GM23248 (cell line): ENCODE measurements at regions not wholly inside any gene's neighbourhood (a gene's known extent, or its start where the extent isn't known, plus 50 kb on each side); places are given as distances from the start of the nearest gene placed in this dataset. TPM values are rescaled to one million over a fixed set of nuclear protein-coding genes. Genes with fewer than 3 reads are reported as not detected.
A peak's percentile ranks its signal among the peaks of the same experiment; 100 is the strongest.
"Not testable (repeated sequence)": the region's sequence is repeated elsewhere in the genome, so short reads cannot be mapped to it uniquely, and the experiment has no call there.

Experiments used
- DNase-seq: peaks from one replicate; pipeline ENCODE4 v3.0.0-alpha.2; 2015
- H2AFZ ChIP-seq: fragments of 200-600 bp; sonication (generic); 2 replicates; pipeline ENCODE4 v1.6.1; 2016; ENCODE audit warnings: antibody characterized with exemption
- H3F3A ChIP-seq: fragments of 200-600 bp; sonication (generic); 2 replicates; pipeline ENCODE4 v1.6.1; 2016; ENCODE audit warnings: mild to moderate bottlenecking, antibody characterized with exemption, mixed run types; ENCODE audit not compliant: insufficient read depth
- H3K27ac ChIP-seq: fragments of 200-600 bp; sonication (generic); 2 replicates; pipeline ENCODE4 v1.5.1; 2016; ENCODE audit warnings: mild to moderate bottlenecking
- H3K27me3 ChIP-seq: fragments of 200-600 bp; sonication (generic); replicated peaks from 2 replicates; pipeline ENCODE4 v1.6.1; 2016; ENCODE audit warnings: mild to moderate bottlenecking; ENCODE audit not compliant: insufficient read depth
- H3K36me3 ChIP-seq: fragments of 200-600 bp; sonication (generic); 2 replicates; pipeline ENCODE4 v1.6.1; 2016; ENCODE audit warnings: low read depth, mild to moderate bottlenecking
- H3K4me1 ChIP-seq: fragments of 200-600 bp; sonication (generic); 2 replicates; pipeline ENCODE4 v1.6.1; 2016; ENCODE audit warnings: mild to moderate bottlenecking; ENCODE audit not compliant: insufficient read depth
- H3K4me2 ChIP-seq: fragments of 200-600 bp; sonication (generic); one replicate; pipeline ENCODE4 v1.6.1; 2016; ENCODE audit warnings: mild to moderate bottlenecking; ENCODE audit not compliant: unreplicated experiment
- H3K4me3 ChIP-seq: fragments of 200-600 bp; sonication (generic); 2 replicates; pipeline ENCODE4 v1.5.1; 2016; ENCODE audit warnings: mild to moderate bottlenecking
- H3K79me2 ChIP-seq: fragments of 200-600 bp; sonication (generic); 2 replicates; pipeline ENCODE4 v1.6.1; 2016; ENCODE audit warnings: mild to moderate bottlenecking; ENCODE audit not compliant: insufficient read depth
- H3K9ac ChIP-seq: fragments of 200-600 bp; sonication (generic); 2 replicates; pipeline ENCODE4 v1.6.1; 2016; ENCODE audit warnings: mild to moderate bottlenecking
- H3K9me2 ChIP-seq: fragments of 200-600 bp; sonication (generic); 2 replicates; pipeline ENCODE4 v1.6.1; 2016; ENCODE audit warnings: mixed run types, mild to moderate bottlenecking, moderate library complexity; ENCODE audit not compliant: insufficient read depth
- H3K9me3 ChIP-seq: fragments of 200-600 bp; sonication (generic); one replicate; pipeline ENCODE4 v1.6.1; 2017; ENCODE audit warnings: low read depth
- H4K20me1 ChIP-seq: fragments of 200-600 bp; sonication (generic); 2 replicates; pipeline ENCODE4 v1.6.0; 2016; ENCODE audit not compliant: insufficient read depth
- EZH2 ChIP-seq: fragments of 200-600 bp; sonication (generic); IDR thresholded peaks from 2 replicates; pipeline ENCODE4 v1.6.1; 2018; ENCODE audit warnings: antibody characterized with exemption, mild to moderate bottlenecking; ENCODE audit not compliant: insufficient read depth, poor library complexity, severe bottlenecking
- EZH2phosphoT487 ChIP-seq: fragments of 200-600 bp; sonication (generic); IDR thresholded peaks from 2 replicates; pipeline ENCODE4 v1.6.1; 2018; ENCODE audit warnings: antibody characterized with exemption, moderate library complexity, mild to moderate bottlenecking, low read depth; ENCODE audit not compliant: insufficient read depth
- WGBS, 2 experiments: methylation state at CpG; one replicate each; pipeline ENCODE4 v1.1.6; 2015 to 2017; ENCODE audit warnings: low lambda C conversion rate in 2 of 2, low coverage in 1 of 2; ENCODE audit errors: missing lambda C conversion rate in 2 of 2; 5-methylcytosine and 5-hydroxymethylcytosine counted together
- in situ Hi-C: fragments of 300-500 bp; cut with MboI; formaldehyde crosslinking; loops from 2 replicates; pipeline ENCODE4 v1.15.0; 2020
- microRNA counts: library from miRNA; unstranded; fragments of <30 nt; microRNA quantifications from one replicate; lab custom pipeline; 2016
- microRNA-seq: library from miRNA; unstranded; fragments of <30 nt; microRNA quantifications from one replicate; pipeline ENCODE4, GENCODE V29; 2016; ENCODE audit warnings: borderline number of aligned reads
- small RNA-seq: library from RNA; depleted of rRNA; stranded (forward); fragments of <200 nt; gene quantifications from one replicate; pipeline ENCODE3, GENCODE V24; 2014; ENCODE audit warnings: low read depth, low replicate concordance

- Histone ChIP-seq H3K9ac (no peak overlapping the region), H3K36me3 (no peaks in the 10 kb centered on the region), H3K9me2 (peaks cover 3% of the 10 kb centered on the region; the same call in 1 of the 2 replicates), H3F3A (no peaks in the 10 kb centered on the region), H3K4me2 (no peak overlapping the region), H3K79me2 (no peaks in the 10 kb centered on the region), H2AFZ (no peak overlapping the region), H3K27me3 (0 out of 2 replicates have a peak, but pooled peaks cover 4% of the 10 kb centered on the region), H3K4me3 (no peak overlapping the region), H4K20me1 (no peaks in the 10 kb centered on the region), H3K27ac (no peak overlapping the region), H3K4me1 (no peaks in the 10 kb centered on the region), H3K9me3 (no peaks in the 10 kb centered on the region)
- no peak for TF ChIP-seq EZH2phosphoT487
- TF ChIP-seq EZH2 = no peak
- DNase-seq = no peak
- in situ Hi-C loops = no loop called here
- 9 to 11% methylated on average over 2 of the region's 2 CpGs for WGBS, 2 experiments
Measured at GRCh38 chr6:106724848-106725247, 95.5 kb downstream of the QRSL1 start.

- Histone ChIP-seq H3K9ac (no peak overlapping the region), H3F3A (no peaks in the 10 kb centered on the region), H3K4me3 (no peak overlapping the region), H4K20me1 (no peaks in the 10 kb centered on the region), H3K36me3 (no peaks in the 10 kb centered on the region), H3K27me3 (0 out of 2 replicates have a peak, but pooled peaks cover 2% of the 10 kb centered on the region), H2AFZ (no peak overlapping the region), H3K27ac (no peak overlapping the region), H3K9me3 (no peaks in the 10 kb centered on the region), H3K9me2 (peaks cover 3% of the 10 kb centered on the region; the same call in 1 of the 2 replicates), H3K79me2 (no peaks in the 10 kb centered on the region), H3K4me2 (no peak overlapping the region), H3K4me1 (no peaks in the 10 kb centered on the region)
- DNase-seq = no peak
- WGBS, 2 experiments = 64 to 70% methylated on average over 4 of the region's 4 CpGs
- in situ Hi-C loops = no loop called here
- no peak for TF ChIP-seq EZH2
- no peak for TF ChIP-seq EZH2phosphoT487
Measured at GRCh38 chr6:106724337-106724736, 95.0 kb downstream of the QRSL1 start.

- H3K4me1 ChIP-seq, H3K27ac ChIP-seq, H3K36me3 ChIP-seq, H4K20me1 ChIP-seq, H3K4me2 ChIP-seq, H3K27me3 ChIP-seq, H3K79me2 ChIP-seq, H3K9me3 ChIP-seq, in situ Hi-C loops, DNase-seq, H3F3A ChIP-seq, H2AFZ ChIP-seq, H3K9ac ChIP-seq, H3K9me2 ChIP-seq, H3K4me3 ChIP-seq: not testable (repeated sequence)
- 76 to 80% methylated on average over 2 of the region's 2 CpGs for WGBS, 2 experiments
Measured at GRCh38 chr6:106723419-106723818, 94.0 kb downstream of the QRSL1 start.

- H3K4me2 ChIP-seq, H3K79me2 ChIP-seq, H3F3A ChIP-seq, H3K9me2 ChIP-seq, H3K27me3 ChIP-seq, DNase-seq, H3K36me3 ChIP-seq, H4K20me1 ChIP-seq, H3K4me3 ChIP-seq, in situ Hi-C loops, H3K4me1 ChIP-seq, H3K27ac ChIP-seq, H3K9me3 ChIP-seq, H2AFZ ChIP-seq, H3K9ac ChIP-seq: not testable (repeated sequence)
- 85 to 96% methylated on average over 3 of the region's 4 CpGs for WGBS, 2 experiments
Measured at GRCh38 chr6:106721189-106721588, 91.8 kb downstream of the QRSL1 start.

MicroRNA genes in the stretch of these regions (microRNA counts, 767-probe panel; counts per million panel counts)
- 447 counts per million, percentile 86 among the panel's probes with 10 or more counts for microRNA hsa-miR-587 (lab: Ali Mortazavi, UCI)

Small RNAs in the stretch of these regions (microRNA-seq; reads per million reads assigned to microRNA genes)
- not detected for gene MIR587

Small RNAs in the stretch of these regions (small RNA-seq; reads per million reads assigned to genes)
- gene MIR587 = not detected
- not detected for gene RNU6-117P
